Esophagus muscularis mucosa (tissue), 4 donors: ENCODE measurements at regions not wholly inside any gene's neighbourhood (a gene's known extent, or its start where the extent isn't known, plus 50 kb on each side); places are given as distances from the start of the nearest gene placed in this dataset.
"Not testable (repeated sequence)": the region's sequence is repeated elsewhere in the genome, so short reads cannot be mapped to it uniquely, and the experiment has no call there.

Experiments
- DNase-seq: peaks from one replicate; pipeline ENCODE4 v3.0.0-alpha.2; 2017; ENCODE audit errors: extremely low spot score
- H3K27ac ChIP-seq, 4 donors: fragments of 200-600 bp; sonication (generic); replicated peaks in 1 of 4; 1 replicate in 3 of 4; 2 replicates in 1 of 4; pipeline ENCODE4 v1.5.1; 2016 to 2019; ENCODE audit warnings: mild to moderate bottlenecking in 1 of 4
- H3K27me3 ChIP-seq, 4 donors: fragments of 200-600 bp; sonication (generic); one replicate each; pipeline versions ENCODE4 v1.5.1 to v1.6.0; 2016 to 2019
- H3K36me3 ChIP-seq, 4 donors: fragments of 200-600 bp; sonication (generic); one replicate each; pipeline ENCODE4 v1.5.1; 2016 to 2019
- H3K4me1 ChIP-seq, 4 donors: fragments of 200-600 bp; sonication (generic); one replicate each; pipeline ENCODE4 v1.5.1; 2016 to 2019
- H3K4me3 ChIP-seq, 4 donors: fragments of 200-600 bp; sonication (generic); 1 replicate in 2 of 4; 2 replicates in 2 of 4; pipeline ENCODE4 v1.5.1; 2016 to 2019; ENCODE audit warnings: mild to moderate bottlenecking in 4 of 4, moderate library complexity in 1 of 4
- H3K9me3 ChIP-seq, 4 donors: fragments of 200-600 bp; sonication (generic); 1 replicate in 3 of 4; 2 replicates in 1 of 4; pipeline ENCODE4 v1.5.1; 2016 to 2019
- EP300 ChIP-seq: sonication (generic); formaldehyde crosslinking; IDR thresholded peaks from one replicate; pipeline ENCODE4 v1.6.1; 2017; ENCODE audit warnings: antibody characterized with exemption
- POLR2A ChIP-seq: fragments of 450-650 bp; IDR thresholded peaks from one replicate; pipeline ENCODE4 v1.6.1; 2017; ENCODE audit warnings: antibody characterized with exemption, moderate library complexity, mild to moderate bottlenecking, low read depth
- POLR2AphosphoS5 ChIP-seq, 2 donors: sonication (generic); formaldehyde crosslinking; IDR thresholded peaks; one replicate each; pipeline ENCODE4 v1.6.1; 2017; ENCODE audit warnings: antibody characterized with exemption in 2 of 2
- WGBS: methylation state at CpG from one replicate; pipeline ENCODE4 v1.1.5; 2018; 5-methylcytosine and 5-hydroxymethylcytosine counted together
- intact Hi-C: fragments of 100-400 bp; cut with DNase I; formaldehyde crosslinking; loops from one replicate; pipeline ENCODE4 v1.15.1; 2023
- TF ChIP-seq, protein P1 (sequence below), 3 experiments: fragments of 200-600 bp in 2 of 3; fragments of 450-650 bp in 1 of 3; sonication (generic) in 2 of 3; IDR thresholded peaks; one replicate each; pipeline ENCODE4 v1.5.1; 2017 to 2019; ENCODE audit warnings: antibody characterized with exemption in 3 of 3, mild to moderate bottlenecking in 2 of 3, moderate library complexity in 1 of 3

DNA sequence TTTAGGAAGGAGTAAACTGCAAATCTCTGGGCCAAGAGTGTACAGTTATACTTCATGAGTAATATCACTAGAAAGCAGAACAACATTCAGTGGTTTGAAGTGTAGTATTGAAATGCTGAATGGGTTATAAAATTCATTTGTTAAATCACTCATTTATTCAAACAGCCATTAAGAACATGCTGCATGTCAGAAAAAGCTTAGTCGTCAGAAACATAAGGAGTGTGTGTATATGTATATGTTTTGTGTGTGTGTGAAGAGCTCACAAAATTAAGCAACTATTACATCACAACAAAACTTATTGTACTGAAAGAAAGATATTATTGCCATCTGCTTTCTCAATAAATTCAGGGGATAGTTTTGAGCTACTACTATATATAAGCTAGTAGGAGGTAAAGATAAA, 165.4 kb upstream of the PCDH9 start:
- 88% methylated on average over 1 of the region's 1 CpG for WGBS
- H3K36me3 ChIP-seq, result no peaks in the 10 kb centered on the region
- no peak overlapping the region for H3K4me3 ChIP-seq
- no peak overlapping the region for H3K27ac ChIP-seq
- intact Hi-C loops, result no loop called here
- no peaks in the 10 kb centered on the region for H3K4me1 ChIP-seq
- H3K27me3 ChIP-seq, result no peaks in the 10 kb centered on the region
- H3K9me3 ChIP-seq, result no peaks in the 10 kb centered on the region
- TF ChIP-seq POLR2A (no peak), EP300 (no peak), POLR2AphosphoS5 (IDR thresholded peaks at IDR 0.05) (no peak)
- TF ChIP-seq, protein P1, sequence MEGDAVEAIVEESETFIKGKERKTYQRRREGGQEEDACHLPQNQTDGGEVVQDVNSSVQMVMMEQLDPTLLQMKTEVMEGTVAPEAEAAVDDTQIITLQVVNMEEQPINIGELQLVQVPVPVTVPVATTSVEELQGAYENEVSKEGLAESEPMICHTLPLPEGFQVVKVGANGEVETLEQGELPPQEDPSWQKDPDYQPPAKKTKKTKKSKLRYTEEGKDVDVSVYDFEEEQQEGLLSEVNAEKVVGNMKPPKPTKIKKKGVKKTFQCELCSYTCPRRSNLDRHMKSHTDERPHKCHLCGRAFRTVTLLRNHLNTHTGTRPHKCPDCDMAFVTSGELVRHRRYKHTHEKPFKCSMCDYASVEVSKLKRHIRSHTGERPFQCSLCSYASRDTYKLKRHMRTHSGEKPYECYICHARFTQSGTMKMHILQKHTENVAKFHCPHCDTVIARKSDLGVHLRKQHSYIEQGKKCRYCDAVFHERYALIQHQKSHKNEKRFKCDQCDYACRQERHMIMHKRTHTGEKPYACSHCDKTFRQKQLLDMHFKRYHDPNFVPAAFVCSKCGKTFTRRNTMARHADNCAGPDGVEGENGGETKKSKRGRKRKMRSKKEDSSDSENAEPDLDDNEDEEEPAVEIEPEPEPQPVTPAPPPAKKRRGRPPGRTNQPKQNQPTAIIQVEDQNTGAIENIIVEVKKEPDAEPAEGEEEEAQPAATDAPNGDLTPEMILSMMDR (IDR thresholded peaks at IDR 0.05), result no peak
- no peak for DNase-seq

DNA sequence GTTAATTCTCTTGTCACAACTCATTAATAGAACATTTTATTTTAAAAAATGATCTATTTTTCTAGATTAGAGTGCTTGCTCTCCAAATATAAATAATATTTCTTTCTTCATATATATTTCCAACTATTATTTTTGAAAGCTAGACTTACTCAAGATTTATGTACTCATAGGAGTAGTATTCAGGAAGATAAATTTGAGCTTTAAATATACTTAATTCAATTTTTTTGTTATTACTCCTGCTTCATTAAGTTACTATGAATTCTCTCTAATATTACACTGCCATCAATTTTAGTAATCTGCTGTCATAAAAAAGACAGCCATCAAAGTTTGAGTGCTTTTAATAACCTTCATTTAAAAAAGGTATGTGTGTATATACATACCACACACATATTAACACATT, 161.9 kb upstream of the PCDH9 start:
- Histone ChIP-seq H3K27me3 (no peaks in the 10 kb centered on the region), H3K4me1 (no peaks in the 10 kb centered on the region), H3K36me3 (no peaks in the 10 kb centered on the region), H3K4me3 (no peak overlapping the region), H3K27ac (no peak overlapping the region), H3K9me3 (no peaks in the 10 kb centered on the region)
- intact Hi-C loops, result no loop called here
- TF ChIP-seq EP300 (no peak), POLR2A (no peak), POLR2AphosphoS5 (IDR thresholded peaks at IDR 0.05) (no peak)
- TF ChIP-seq, protein P1 (IDR thresholded peaks at IDR 0.05), result no peak
- DNase-seq, result no peak

DNA sequence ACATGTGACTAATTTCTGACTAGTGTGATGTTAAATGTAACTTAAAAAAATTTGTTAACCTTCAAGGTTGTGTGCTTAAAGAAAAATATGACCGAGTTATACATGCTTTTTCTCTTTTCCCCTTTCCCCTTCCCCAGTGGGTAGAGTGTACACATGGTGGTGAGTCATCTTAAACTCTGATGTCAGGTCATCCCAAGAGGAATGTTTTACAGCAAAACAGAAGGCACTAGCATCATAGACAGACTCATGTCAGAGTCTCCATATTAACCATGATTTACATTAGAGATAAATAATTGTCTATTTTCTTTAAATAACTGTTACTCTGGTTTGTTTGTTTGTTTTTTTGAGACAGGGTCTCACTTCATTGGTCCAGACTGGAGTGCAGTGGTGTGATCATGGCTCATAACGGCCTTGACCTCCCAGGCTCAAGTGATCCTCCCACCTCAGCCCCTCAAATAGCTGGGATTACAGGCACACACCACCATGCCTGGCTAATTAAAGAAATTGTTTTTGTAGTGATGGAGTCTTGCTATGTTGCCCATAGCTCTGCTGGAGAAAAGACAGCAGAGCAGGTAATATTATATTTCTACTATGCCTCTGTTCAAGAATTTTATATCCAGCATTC, 160.4 kb upstream of the PCDH9 start:
- H3K27ac ChIP-seq, result no peak overlapping the region
- H3K9me3 ChIP-seq, result no peaks in the 10 kb centered on the region
- 78% methylated on average over 2 of the region's 2 CpGs for WGBS
- no peaks in the 10 kb centered on the region for H3K36me3 ChIP-seq
- intact Hi-C loops, result no loop called here
- TF ChIP-seq POLR2AphosphoS5 (IDR thresholded peaks at IDR 0.05) (no peak), EP300 (no peak), POLR2A (no peak)
- TF ChIP-seq, protein P1 (IDR thresholded peaks at IDR 0.05), result no peak
- H3K27me3 ChIP-seq, result no peaks in the 10 kb centered on the region
- no peaks in the 10 kb centered on the region for H3K4me1 ChIP-seq
- H3K4me3 ChIP-seq, result no peak overlapping the region
- DNase-seq, result no peak

GRCh38 chr13:67389171-67389570, 159.0 kb upstream of the PCDH9 start:
- 76% methylated on average over 3 of the region's 3 CpGs for WGBS
- Histone ChIP-seq H3K4me3 (no peak overlapping the region), H3K27ac (no peak overlapping the region), H3K36me3 (no peaks in the 10 kb centered on the region), H3K9me3 (no peaks in the 10 kb centered on the region), H3K27me3 (no peaks in the 10 kb centered on the region), H3K4me1 (no peaks in the 10 kb centered on the region)
- DNase-seq, result no peak
- TF ChIP-seq POLR2A (no peak), EP300 (no peak)
- TF ChIP-seq, protein P1 (IDR thresholded peaks at IDR 0.05), result no peak
- intact Hi-C loops, result no loop called here

GRCh38 chr13:67383109-67383757, 153.1 kb upstream of the PCDH9 start:
- H3K36me3 ChIP-seq, H3K4me3 ChIP-seq, intact Hi-C loops, DNase-seq, H3K9me3 ChIP-seq, H3K27ac ChIP-seq, H3K4me1 ChIP-seq, H3K27me3 ChIP-seq: not testable (repeated sequence)
- 74% methylated on average over 7 of the region's 7 CpGs for WGBS
